Ishikawa (cell line): ENCODE measurements at regions not wholly inside any gene's neighbourhood (a gene's known extent, or its start where the extent isn't known, plus 50 kb on each side); places are given as distances from the start of the nearest gene placed in this dataset.

Source experiments
- CEBPB ChIP-seq: IDR thresholded peaks from 2 replicates; pipeline ENCODE4 v1.6.1; 2012
- CREB1 ChIP-seq: IDR thresholded peaks from 2 replicates; pipeline ENCODE4 v1.6.1; 2012; ENCODE audit warnings: low read depth
- EGR1 ChIP-seq: IDR thresholded peaks from 2 replicates; pipeline ENCODE4 v1.6.1; 2012
- EP300 ChIP-seq: IDR thresholded peaks from 2 replicates; pipeline ENCODE4 v1.6.1; 2012; ENCODE audit warnings: borderline replicate concordance
- FOXM1 ChIP-seq: IDR thresholded peaks from 2 replicates; pipeline ENCODE4 v1.6.1; 2012; ENCODE audit warnings: low read depth, borderline replicate concordance
- MAX ChIP-seq: IDR thresholded peaks from 2 replicates; pipeline ENCODE4 v1.6.1; 2012
- NFIC ChIP-seq: IDR thresholded peaks from 2 replicates; pipeline ENCODE4 v1.6.1; 2012
- RAD21 ChIP-seq: IDR thresholded peaks from 2 replicates; pipeline ENCODE4 v1.6.1; 2012; ENCODE audit warnings: low read depth
- REST ChIP-seq: IDR thresholded peaks from 2 replicates; pipeline ENCODE4 v1.6.1; 2012; ENCODE audit warnings: low read depth, mild to moderate bottlenecking
- TAF1 ChIP-seq: IDR thresholded peaks from 2 replicates; pipeline ENCODE4 v1.6.1; 2012; ENCODE audit warnings: low read depth, mild to moderate bottlenecking
- TCF12 ChIP-seq: IDR thresholded peaks from 2 replicates; pipeline ENCODE4 v1.6.1; 2012; ENCODE audit warnings: low read depth
- TEAD4 ChIP-seq: IDR thresholded peaks from 2 replicates; pipeline ENCODE4 v1.6.1; 2012
- USF1 ChIP-seq: IDR thresholded peaks from 2 replicates; pipeline ENCODE4 v1.6.1; 2012
- YY1 ChIP-seq: IDR thresholded peaks from 2 replicates; pipeline ENCODE4 v1.6.1; 2012; ENCODE audit warnings: low read depth
- ZBTB7A ChIP-seq: IDR thresholded peaks from 2 replicates; pipeline ENCODE4 v1.6.1; 2012; ENCODE audit warnings: low read depth

GRCh38 chr4:188296331-188296730 lies 157.1 kb downstream of the TRIML1 start:
- TF ChIP-seq EGR1 (no peak), EP300 (no peak), CEBPB (no peak), FOXM1 (no peak), REST (no peak), YY1 (no peak), ZBTB7A (no peak), TEAD4 (no peak), TCF12 (no peak), NFIC (no peak), RAD21 (no peak), MAX (no peak), CREB1 (no peak), TAF1 (no peak), USF1 (no peak)

DNA sequence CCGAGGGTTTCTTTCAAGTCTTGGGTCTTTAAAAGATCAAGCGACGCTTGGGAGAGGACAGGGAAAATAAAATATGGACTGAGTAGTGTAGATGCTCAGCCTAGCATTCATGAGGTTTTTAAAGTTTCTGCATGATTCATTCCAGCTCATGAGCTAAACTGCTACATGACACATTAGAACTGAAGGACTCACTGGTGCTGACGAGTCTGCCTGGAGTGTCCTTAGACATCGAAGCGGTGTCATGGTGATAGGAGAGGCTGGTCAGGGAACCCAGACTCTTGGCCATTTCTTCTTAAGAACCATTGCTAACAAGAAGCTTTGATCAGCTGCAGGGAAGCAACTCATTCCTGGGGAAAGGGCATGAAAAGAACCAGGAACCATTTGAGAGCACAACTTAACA lies 158.6 kb downstream of the TRIML1 start:
- no peak for TF ChIP-seq YY1
- no peak for TF ChIP-seq EP300
- no peak for TF ChIP-seq RAD21
- no peak for TF ChIP-seq USF1
- no peak for TF ChIP-seq TEAD4
- TF ChIP-seq MAX = no peak
- no peak for TF ChIP-seq TAF1
- TF ChIP-seq REST = no peak

DNA sequence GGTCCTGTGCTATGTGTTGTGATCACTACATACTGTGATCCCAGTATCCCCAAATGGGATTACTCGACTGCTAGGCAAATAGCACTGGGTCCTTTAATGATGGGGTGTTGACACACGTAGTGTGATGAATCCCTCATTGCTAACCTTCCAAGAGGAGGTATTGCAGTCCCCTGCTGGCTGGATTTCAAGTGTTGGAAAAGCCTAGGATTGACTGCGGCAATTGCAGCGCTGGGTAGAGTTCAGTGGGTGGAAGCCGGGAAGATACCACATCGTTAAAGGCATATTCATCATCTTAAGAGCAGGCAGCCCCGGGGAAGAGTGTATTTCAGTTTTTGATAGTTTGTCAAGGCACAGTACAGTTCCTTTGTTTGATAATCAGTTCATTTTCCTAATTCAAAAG lies 159.9 kb downstream of the TRIML1 start:
- no peak for TF ChIP-seq NFIC
- TF ChIP-seq CEBPB = no peak
- no peak for TF ChIP-seq EGR1
- TF ChIP-seq USF1 = no peak
- TF ChIP-seq TEAD4 = no peak

GRCh38 chr4:188300385-188300784 lies 161.1 kb downstream of the TRIML1 start:
- TF ChIP-seq MAX (no peak), EP300 (no peak), NFIC (no peak), EGR1 (no peak), ZBTB7A (no peak), TEAD4 (no peak), YY1 (no peak), CEBPB (no peak), TCF12 (no peak), TAF1 (no peak), RAD21 (no peak), USF1 (no peak), FOXM1 (no peak), CREB1 (no peak)

DNA sequence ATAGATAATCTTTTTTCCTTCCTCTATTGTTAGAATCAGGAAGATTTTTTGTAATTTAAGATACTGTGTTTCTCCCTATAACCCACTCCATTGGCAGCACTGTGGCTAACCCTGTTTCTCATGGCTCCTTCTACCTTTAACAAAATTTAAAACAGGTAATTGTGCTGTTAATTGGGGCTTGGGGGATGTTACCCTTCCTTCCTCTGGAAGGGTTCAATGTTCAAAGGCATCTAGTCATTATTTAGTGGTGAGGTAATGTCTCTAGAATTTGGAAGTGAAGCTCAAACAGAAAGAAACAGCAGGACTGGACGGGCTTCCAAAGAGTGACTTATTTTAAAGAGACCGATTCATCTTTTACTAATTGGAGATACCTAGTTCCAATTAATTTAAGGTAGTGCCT lies 166.4 kb downstream of the TRIML1 start:
- no peak for TF ChIP-seq REST
